Mucosa of rectum (tissue), 2 donors: ENCODE measurements at regions not wholly inside any gene's neighbourhood (a gene's known extent, or its start where the extent isn't known, plus 50 kb on each side); places are given as distances from the start of the nearest gene placed in this dataset.
"Not testable (repeated sequence)": the region's sequence is repeated elsewhere in the genome, so short reads cannot be mapped to it uniquely, and the experiment has no call there.

Source experiments
- H3K27ac ChIP-seq, 2 donors: one replicate each; pipeline ENCODE4 v1.7.0; 2013; ENCODE audit warnings: inconsistent platforms in 2 of 2, low read depth in 2 of 2, low read length in 2 of 2
- H3K27me3 ChIP-seq, 2 donors: one replicate each; pipeline ENCODE4 v1.7.0; 2013; ENCODE audit warnings: low read length in 2 of 2; ENCODE audit not compliant: control insufficient read depth in 2 of 2, insufficient read depth in 2 of 2
- H3K36me3 ChIP-seq, 2 donors: one replicate each; pipeline ENCODE4 v1.7.0; 2013; ENCODE audit warnings: low read length in 2 of 2; ENCODE audit not compliant: control insufficient read depth in 2 of 2, insufficient read depth in 2 of 2
- H3K4me1 ChIP-seq, 2 donors: one replicate each; pipeline ENCODE4 v1.7.0; 2013; ENCODE audit warnings: low read length in 2 of 2, mild to moderate bottlenecking in 1 of 2; ENCODE audit not compliant: control insufficient read depth in 2 of 2, insufficient read depth in 2 of 2
- H3K4me3 ChIP-seq, 2 donors: one replicate each; pipeline ENCODE4 v1.7.0; 2013; ENCODE audit warnings: low read length in 2 of 2
- H3K9ac ChIP-seq, 2 donors: one replicate each; pipeline ENCODE4 v1.7.0; 2013; ENCODE audit warnings: low read length in 2 of 2, low read depth in 1 of 2, mild to moderate bottlenecking in 1 of 2
- H3K9me3 ChIP-seq, 2 donors: one replicate each; pipeline ENCODE4 v1.7.0; 2013; ENCODE audit warnings: low read length in 2 of 2; ENCODE audit not compliant: control insufficient read depth in 2 of 2
- donor health status: healthy.
- donor health status: Normal muscosa, but diverticular disease.

- Histone ChIP-seq H3K27ac (no peak overlapping the region), H3K9ac (no peak overlapping the region), H3K4me3 (no peak overlapping the region), H3K4me1 (no peaks in the 10 kb centered on the region), H3K36me3 (no peaks in the 10 kb centered on the region), H3K9me3 (no peaks in the 10 kb centered on the region), H3K27me3 (no peaks in the 10 kb centered on the region)
Observed at GRCh38 chr1:221992427-221992826, 250.5 kb upstream of the DUSP10 start.

- Histone ChIP-seq H3K36me3 (no peaks in the 10 kb centered on the region), H3K27ac (no peak overlapping the region), H3K27me3 (no peaks in the 10 kb centered on the region), H3K4me3 (no peak overlapping the region), H3K4me1 (no peaks in the 10 kb centered on the region), H3K9me3 (no peaks in the 10 kb centered on the region), H3K9ac (no peak overlapping the region)
Observed at GRCh38 chr1:221991221-221991620, 249.3 kb upstream of the DUSP10 start.

GRCh38 chr1:221989741-221990140 is 247.9 kb upstream of the DUSP10 start:
- no peaks in the 10 kb centered on the region for H3K4me1 ChIP-seq
- no peaks in the 10 kb centered on the region for H3K27me3 ChIP-seq

GRCh38 chr1:221988829-221989228 is 246.9 kb upstream of the DUSP10 start:
- Histone ChIP-seq H3K4me1 (no peaks in the 10 kb centered on the region), H3K27ac (no peak overlapping the region), H3K4me3 (no peak overlapping the region), H3K9ac (no peak overlapping the region), H3K9me3 (no peaks in the 10 kb centered on the region), H3K36me3 (no peaks in the 10 kb centered on the region), H3K27me3 (no peaks in the 10 kb centered on the region)

More at GRCh38 chr1:221989741-221990140, 247.9 kb upstream of the DUSP10 start:
- Histone ChIP-seq H3K9me3 (no peaks in the 10 kb centered on the region), H3K36me3 (no peaks in the 10 kb centered on the region), H3K27ac (no peak overlapping the region), H3K9ac (no peak overlapping the region), H3K4me3 (no peak overlapping the region)

GRCh38 chr1:221987860-221988520 is 246.1 kb upstream of the DUSP10 start:
- no peak overlapping the region for H3K27ac ChIP-seq
- no peak overlapping the region for H3K4me3 ChIP-seq
- no peaks in the 10 kb centered on the region for H3K36me3 ChIP-seq
- no peak overlapping the region for H3K9ac ChIP-seq
- H3K4me1 ChIP-seq: no peaks in the 10 kb centered on the region
- H3K9me3 ChIP-seq: no peaks in the 10 kb centered on the region
- no peaks in the 10 kb centered on the region for H3K27me3 ChIP-seq

- Histone ChIP-seq H3K27ac (no peak overlapping the region), H3K9me3 (no peaks in the 10 kb centered on the region), H3K9ac (no peak overlapping the region), H3K27me3 (no peaks in the 10 kb centered on the region), H3K4me3 (no peak overlapping the region), H3K36me3 (no peaks in the 10 kb centered on the region), H3K4me1 (no peaks in the 10 kb centered on the region)
Observed at GRCh38 chr1:221983444-221983843, 241.6 kb upstream of the DUSP10 start.

- Histone ChIP-seq H3K27me3 (no peaks in the 10 kb centered on the region), H3K9me3 (no peaks in the 10 kb centered on the region), H3K36me3 (no peaks in the 10 kb centered on the region), H3K9ac (no peak overlapping the region), H3K27ac (no peak overlapping the region), H3K4me1 (no peaks in the 10 kb centered on the region), H3K4me3 (no peak overlapping the region)
Observed at GRCh38 chr1:221981461-221981860, 239.6 kb upstream of the DUSP10 start.

- no peaks in the 10 kb centered on the region for H3K9me3 ChIP-seq
- H3K4me3 ChIP-seq: no peak overlapping the region
Observed at GRCh38 chr1:221979444-221980032, 237.6 kb upstream of the DUSP10 start.

GRCh38 chr1:221978631-221979334 is 236.9 kb upstream of the DUSP10 start:
- not testable (repeated sequence) for H3K4me3 ChIP-seq

More at GRCh38 chr1:221979444-221980032, 237.6 kb upstream of the DUSP10 start:
- H3K27ac ChIP-seq: no peak overlapping the region
- no peak overlapping the region for H3K9ac ChIP-seq
- H3K36me3 ChIP-seq: no peaks in the 10 kb centered on the region
- H3K4me1 ChIP-seq: no peaks in the 10 kb centered on the region
- no peaks in the 10 kb centered on the region for H3K27me3 ChIP-seq

GRCh38 chr1:221973787-221974186 is 231.9 kb upstream of the DUSP10 start:
- not testable (repeated sequence) for H3K27me3 ChIP-seq, H3K9me3 ChIP-seq, H3K4me1 ChIP-seq, H3K36me3 ChIP-seq, H3K4me3 ChIP-seq, H3K9ac ChIP-seq, H3K27ac ChIP-seq

More at GRCh38 chr1:221978631-221979334, 236.9 kb upstream of the DUSP10 start:
- H3K4me1 ChIP-seq, H3K36me3 ChIP-seq, H3K27ac ChIP-seq, H3K9me3 ChIP-seq, H3K27me3 ChIP-seq, H3K9ac ChIP-seq: not testable (repeated sequence)
